ENCODE measurements at regions not wholly inside any gene's neighbourhood (a gene's known extent, or its start where the extent isn't known, plus 50 kb on each side); places are given as distances from the start of the nearest gene placed in this dataset.

- 100% methylated on average over 1 of the region's 2 CpGs for WGBS (ENCODE audit: insufficient coverage)
- Histone ChIP-seq H3K79me2 (ENCODE audit: insufficient read depth, low read length) (no peaks in the 10 kb centered on the region), H3K4me2 (replicated peaks; ENCODE audit: extremely low read depth, low read length, poor library complexity, severe bottlenecking) (no peak overlapping the region), H2AFZ (ENCODE audit: insufficient read depth, low read depth, low read length, poor library complexity, severe bottlenecking) (no peak overlapping the region), H3K9ac (ENCODE audit: insufficient read depth, low read length, poor library complexity, severe bottlenecking) (no peak overlapping the region), H3K4me3 (replicated peaks in 1 of 3; ENCODE audit: low read depth in 2 of 3, low read length in 3 of 3) (no peak overlapping the region), H3K36me3 (replicated peaks in 1 of 2; ENCODE audit: control insufficient read depth in 1 of 2, insufficient read depth in 2 of 2, low read length in 2 of 2) (no peaks in the 10 kb centered on the region), H3K4me1 (ENCODE audit: control insufficient read depth in 1 of 2, insufficient read depth in 2 of 2, low read length in 2 of 2) (peaks cover 18 to 27% of the 10 kb centered on the region in 2 donors), H4K20me1 (ENCODE audit: insufficient read depth, low read length) (no peaks in the 10 kb centered on the region), H3K27ac (ENCODE audit: low read depth in 1 of 2, low read length in 2 of 2) (no peak overlapping the region), H3K27me3 (ENCODE audit: control insufficient read depth in 2 of 2, insufficient read depth in 2 of 2, low read length in 2 of 2) (peaks cover 9 to 40% of the 10 kb centered on the region in 2 donors), H3K9me3 (replicated peaks in 1 of 2; ENCODE audit: control insufficient read depth in 1 of 2, insufficient read depth in 1 of 2, low read length in 2 of 2) (peaks cover 0 to 8% of the 10 kb centered on the region in 2 donors)
- Mint-ChIP-seq H3K4me3 (no peak overlapping the region), H3K27ac (no peak overlapping the region), H3K27me3 (ENCODE audit: low read depth in 3 of 3) (peaks cover 54 to 64% (median 60%) of the 10 kb centered on the region in 3 donors), H3K36me3 (peaks cover 0 to 1% of the 10 kb centered on the region in 2 donors), H3K9me3 (peaks cover 2 to 19% (median 6%) of the 10 kb centered on the region in 7 donors), H3K4me1 (peaks cover 30% of the 10 kb centered on the region)
- DNase-seq = no peak
- TF ChIP-seq CTCF (IDR thresholded peaks at IDR 0.05) = no peak
- intact Hi-C loops (cut with micrococcal nuclease) = no loop called here
Observed at GRCh38 chr1:112852934-112853333, 103.1 kb downstream of the SLC16A1 start.

- DNase-seq = no peak
- no peak overlapping the region for H3K4me3 ChIP-seq (replicated peaks in 1 of 3; ENCODE audit: low read depth in 2 of 3, low read length in 3 of 3)
- no peak overlapping the region for H2AFZ ChIP-seq (ENCODE audit: insufficient read depth, low read depth, low read length, poor library complexity, severe bottlenecking)
- intact Hi-C loops (cut with micrococcal nuclease) = no loop called here
- peaks cover 18 to 27% of the 10 kb centered on the region in 2 donors for H3K4me1 ChIP-seq (ENCODE audit: control insufficient read depth in 1 of 2, insufficient read depth in 2 of 2, low read length in 2 of 2)
- TF ChIP-seq CTCF (IDR thresholded peaks at IDR 0.05) = no peak
- H3K27me3 ChIP-seq (ENCODE audit: control insufficient read depth in 2 of 2, insufficient read depth in 2 of 2, low read length in 2 of 2) = peaks cover 9 to 40% of the 10 kb centered on the region in 2 donors
- H3K9me3 ChIP-seq (replicated peaks in 1 of 2; ENCODE audit: control insufficient read depth in 1 of 2, insufficient read depth in 1 of 2, low read length in 2 of 2) = peaks cover 0 to 8% of the 10 kb centered on the region in 2 donors
- no peaks in the 10 kb centered on the region for H3K79me2 ChIP-seq (ENCODE audit: insufficient read depth, low read length)
- H4K20me1 ChIP-seq (ENCODE audit: insufficient read depth, low read length) = no peaks in the 10 kb centered on the region
- H3K4me3 Mint-ChIP-seq = peak overlapping the region in 1 of 2 donors; percentile 17
- peaks cover 30% of the 10 kb centered on the region for H3K4me1 Mint-ChIP-seq
- H3K4me2 ChIP-seq (replicated peaks; ENCODE audit: extremely low read depth, low read length, poor library complexity, severe bottlenecking) = no peak overlapping the region
- 96% methylated on average over 3 of the region's 10 CpGs for WGBS (ENCODE audit: insufficient coverage)
- H3K27ac Mint-ChIP-seq = no peak overlapping the region
- H3K36me3 ChIP-seq (replicated peaks in 1 of 2; ENCODE audit: control insufficient read depth in 1 of 2, insufficient read depth in 2 of 2, low read length in 2 of 2) = no peaks in the 10 kb centered on the region
- peaks cover 54 to 65% (median 65%) of the 10 kb centered on the region in 3 donors for H3K27me3 Mint-ChIP-seq (ENCODE audit: low read depth in 3 of 3)
- H3K27ac ChIP-seq (ENCODE audit: low read depth in 1 of 2, low read length in 2 of 2) = no peak overlapping the region
- peaks cover 2 to 19% (median 6%) of the 10 kb centered on the region in 7 donors for H3K9me3 Mint-ChIP-seq
- peaks cover 0 to 1% of the 10 kb centered on the region in 2 donors for H3K36me3 Mint-ChIP-seq
- no peak overlapping the region for H3K9ac ChIP-seq (ENCODE audit: insufficient read depth, low read length, poor library complexity, severe bottlenecking)
Observed at GRCh38 chr1:112852276-112852675, 103.7 kb downstream of the SLC16A1 start.
